DMS53 treated with DMSO at 0.1 percent for 48 hours (cell line): ENCODE measurements at regions not wholly inside any gene's neighbourhood (a gene's known extent, or its start where the extent isn't known, plus 50 kb on each side); places are given as distances from the start of the nearest gene placed in this dataset.

Experiments used
- DNase-seq: peaks from one replicate; lab custom pipeline; 2025; ENCODE audit not compliant: unreplicated experiment; lab: John Stamatoyannopoulos, UW

GRCh38 chr20:21982559-21982958 lies 277.1 kb downstream of the PAX1 start:
- DNase-seq, result no peak

- DNase-seq, result no peak
These were observed 276.3 kb downstream of the PAX1 start for GRCh38 chr20:21981597-21982344.

DNA sequence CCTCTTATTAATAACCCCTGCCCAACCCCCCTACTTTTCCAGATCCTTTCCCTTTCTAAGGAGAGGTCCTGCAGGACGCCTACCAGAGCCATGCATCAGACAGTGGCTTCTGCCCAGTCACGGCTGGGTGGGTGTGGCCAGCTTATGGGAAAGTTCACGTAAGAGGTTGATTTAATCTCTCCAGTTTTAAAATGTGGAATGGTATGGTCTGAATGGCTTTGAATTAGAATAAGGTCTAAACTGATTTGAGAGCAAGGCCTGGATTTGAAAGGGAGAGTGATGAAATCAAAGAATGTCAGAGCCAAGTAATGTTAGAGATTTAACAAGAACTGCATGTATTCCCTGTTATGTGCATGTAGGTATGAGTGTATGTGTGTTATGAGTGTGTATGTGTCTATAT lies 275.7 kb downstream of the PAX1 start:
- no peak for DNase-seq

GRCh38 chr20:21971436-21971835 lies 266.0 kb downstream of the PAX1 start:
- no peak for DNase-seq

GRCh38 chr20:21968486-21968885 lies 263.0 kb downstream of the PAX1 start:
- no peak for DNase-seq

GRCh38 chr20:21967481-21967880 lies 262.0 kb downstream of the PAX1 start:
- no peak for DNase-seq

GRCh38 chr20:21956591-21956990 lies 251.1 kb downstream of the PAX1 start:
- no peak for DNase-seq

GRCh38 chr20:21947406-21947805 lies 241.9 kb downstream of the PAX1 start:
- DNase-seq, result no peak

GRCh38 chr20:21944227-21944626 lies 238.8 kb downstream of the PAX1 start:
- DNase-seq, result no peak

- no peak for DNase-seq
These were observed 236.7 kb downstream of the PAX1 start for GRCh38 chr20:21941941-21942805.

DNA sequence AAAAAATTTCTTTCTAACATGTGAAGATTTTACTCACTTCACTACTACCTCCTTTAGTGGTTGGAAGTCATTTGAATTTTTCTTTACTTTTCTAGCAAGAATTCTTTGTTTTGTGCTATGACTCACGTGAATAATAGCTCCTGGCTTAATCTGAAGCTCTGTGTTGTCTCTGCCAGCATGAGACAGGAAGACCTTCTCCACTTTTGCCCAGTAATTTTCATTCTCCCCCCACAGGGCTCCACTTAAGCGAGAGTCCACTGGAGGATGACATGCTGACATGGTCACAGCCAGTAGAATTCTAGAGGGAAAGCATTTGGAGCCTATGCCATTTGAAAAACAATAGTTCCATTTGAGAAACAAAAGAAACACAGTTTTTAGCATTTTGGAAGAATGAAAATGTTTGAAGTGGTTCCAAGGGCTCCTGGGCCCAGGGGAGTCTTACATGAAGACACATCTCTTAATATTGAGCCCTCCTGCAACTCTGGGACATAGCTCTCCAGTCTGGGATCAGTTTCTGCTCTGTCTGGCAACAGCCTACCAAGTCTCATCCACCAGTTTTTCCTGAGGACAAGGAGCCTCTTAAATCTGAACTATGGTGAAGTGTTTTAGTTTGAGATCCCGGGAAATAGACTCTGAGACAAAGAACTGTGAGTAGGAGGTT lies 231.4 kb downstream of the PAX1 start:
- DNase-seq, result no peak

- no peak for DNase-seq
These were observed 230.8 kb downstream of the PAX1 start for GRCh38 chr20:21936261-21936660.

DNA sequence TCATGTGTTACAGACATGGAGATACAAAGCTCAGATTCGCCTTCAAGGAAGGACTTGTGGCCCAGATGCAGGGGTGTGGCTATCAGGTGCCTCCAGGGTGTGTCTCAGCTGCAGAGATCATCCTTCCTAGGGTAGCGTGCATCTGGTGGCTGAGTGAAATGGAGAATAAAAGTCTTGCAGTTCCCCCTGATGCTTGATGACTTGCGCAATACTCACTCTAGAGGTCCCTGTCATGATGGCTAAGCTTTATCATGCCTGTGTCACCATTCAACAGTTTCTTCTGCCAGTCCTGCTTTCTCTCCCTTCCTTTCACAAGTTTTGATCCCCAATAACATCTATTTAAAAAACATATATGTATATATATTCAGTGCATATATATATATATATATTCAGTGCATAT lies 228.1 kb downstream of the PAX1 start:
- no peak for DNase-seq

DNA sequence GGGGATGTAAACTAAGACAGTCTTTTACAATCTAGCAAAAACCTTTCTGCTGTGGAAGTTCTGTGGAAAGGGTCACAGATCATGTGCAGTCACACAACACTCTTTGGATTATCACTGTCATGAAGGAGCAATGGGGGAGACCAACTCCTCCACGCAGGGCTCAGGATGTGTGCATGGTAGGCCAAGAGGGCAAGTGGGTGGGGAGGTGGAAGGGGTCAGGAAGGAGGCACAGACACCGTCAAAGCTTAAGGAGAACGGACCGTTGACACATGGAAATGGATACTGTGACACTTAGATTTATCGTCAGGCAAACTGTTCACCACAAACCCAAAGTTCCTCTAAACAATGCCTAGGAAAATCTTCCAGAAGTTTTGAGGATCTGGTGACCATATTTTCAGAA lies 215.8 kb downstream of the PAX1 start:
- no peak for DNase-seq

DNA sequence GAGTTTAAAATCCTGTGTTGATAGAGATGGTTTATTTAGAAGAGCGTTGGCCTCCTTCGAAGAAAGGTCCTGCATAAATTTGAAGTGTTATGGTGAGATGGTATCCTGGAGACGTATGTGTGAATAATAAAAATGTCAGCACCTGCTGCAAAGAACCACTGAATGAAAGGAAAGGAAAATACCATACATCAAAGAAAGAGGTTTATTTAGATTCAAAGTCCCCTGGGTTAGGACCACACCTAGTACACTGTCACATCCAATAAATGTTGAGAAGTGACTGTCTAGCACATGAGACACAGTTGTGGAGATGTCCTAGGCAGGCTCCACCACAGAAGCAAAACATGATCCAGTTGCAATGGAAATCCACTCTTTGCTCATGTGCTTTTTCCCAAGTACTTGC lies 214.7 kb downstream of the PAX1 start:
- DNase-seq, result no peak

GRCh38 chr20:21918398-21918797 lies 212.9 kb downstream of the PAX1 start:
- DNase-seq, result no peak

DNA sequence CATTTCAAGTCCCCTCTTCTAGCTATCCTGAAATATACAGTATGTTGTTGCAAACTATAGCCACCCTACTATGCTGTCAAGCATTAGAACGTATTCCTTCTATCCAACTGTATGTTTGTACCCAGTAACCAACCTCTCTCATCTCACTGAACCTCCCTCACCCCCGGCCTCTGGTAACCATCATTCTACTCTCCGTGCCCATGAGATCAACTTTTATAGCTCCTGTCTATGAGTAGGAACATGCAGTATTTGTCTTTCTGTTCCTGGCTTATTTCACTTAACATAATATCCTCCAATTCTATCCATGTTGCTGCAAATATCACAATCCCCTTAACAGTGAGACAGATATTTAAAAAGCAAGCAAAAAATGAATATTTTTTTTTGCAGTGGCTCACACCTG lies 196.9 kb downstream of the PAX1 start:
- DNase-seq, result no peak

DNA sequence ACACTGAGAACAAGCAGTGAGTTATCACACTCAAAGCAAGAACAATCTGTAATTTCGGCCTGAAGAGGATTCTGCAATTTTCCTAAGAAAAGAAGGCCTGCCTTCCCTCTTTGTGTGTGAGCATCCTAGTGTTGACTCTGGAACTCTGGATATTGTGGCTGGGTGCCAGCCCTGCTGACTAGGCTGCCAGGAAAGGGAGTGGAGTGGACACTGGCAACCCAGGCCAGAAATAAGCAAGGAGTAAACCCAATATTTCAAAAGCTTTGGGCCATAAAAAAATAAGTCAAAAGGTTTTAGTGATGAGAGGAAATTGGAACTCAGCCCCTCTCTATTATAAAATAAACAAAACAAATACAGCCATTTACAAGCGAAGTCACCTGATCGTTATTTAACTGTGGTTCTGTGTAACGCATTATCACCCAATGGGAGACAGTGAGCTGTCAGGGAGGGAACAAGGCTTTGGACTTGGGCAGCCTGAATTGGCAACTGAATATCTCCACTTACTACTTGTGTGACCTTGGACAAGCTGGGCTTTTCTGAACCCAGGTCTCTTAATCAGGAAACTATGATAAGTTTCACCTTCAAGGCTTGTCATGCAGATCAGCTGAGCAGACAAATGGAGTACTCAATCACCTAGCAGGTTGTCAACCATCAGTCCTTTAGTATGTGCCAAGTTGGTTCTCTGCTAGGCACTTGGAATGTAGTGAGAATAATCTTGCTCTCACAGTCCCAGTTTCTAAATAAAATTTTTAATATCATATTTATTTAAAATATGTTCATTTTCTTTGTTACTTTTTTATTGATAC lies 196.2 kb downstream of the PAX1 start:
- DNase-seq, result no peak

DNA sequence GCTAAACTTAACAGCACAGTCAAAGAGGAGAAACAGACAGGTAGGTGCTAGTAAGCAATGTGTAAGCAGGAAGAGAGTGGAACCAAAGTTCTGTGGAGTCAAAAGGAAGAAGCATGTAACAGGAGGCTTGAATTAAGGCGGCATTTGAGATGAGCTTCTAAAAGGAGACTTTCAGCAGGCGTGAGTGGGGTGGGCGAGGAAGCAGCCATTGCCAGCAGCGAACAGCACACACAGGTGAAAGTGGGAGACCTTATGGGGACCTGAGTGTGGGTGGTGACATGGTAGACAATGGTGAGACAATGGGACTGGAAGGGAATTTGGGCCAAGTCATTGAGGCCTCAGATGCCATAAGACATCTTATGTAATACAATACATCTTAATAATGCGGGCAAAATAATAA lies 195.0 kb downstream of the PAX1 start:
- DNase-seq, result no peak

DNA sequence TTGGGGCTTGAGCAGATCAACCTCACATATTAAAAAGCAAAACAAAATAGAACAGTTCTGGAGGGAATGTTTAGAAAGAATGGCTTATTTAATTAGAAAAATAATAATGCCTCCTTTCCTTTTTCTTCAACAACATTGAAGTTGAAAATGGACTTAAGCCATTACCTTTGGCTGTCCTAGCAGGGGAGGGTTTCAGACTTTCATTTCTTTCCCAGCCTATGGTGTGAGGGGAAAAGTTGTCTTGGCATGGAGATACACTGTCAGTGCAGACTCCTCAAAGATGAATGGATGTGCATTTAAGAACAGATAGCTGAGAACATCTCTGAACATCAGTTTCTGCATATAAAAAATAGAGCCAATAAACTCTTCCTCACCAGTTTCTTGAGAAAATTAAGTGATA lies 169.5 kb downstream of the PAX1 start:
- DNase-seq, result no peak

GRCh38 chr20:21874127-21874526 lies 168.7 kb downstream of the PAX1 start:
- no peak for DNase-seq
